Inferior parietal cortex (tissue), 1 donor: ENCODE measurements at regions not wholly inside any gene's neighbourhood (a gene's known extent, or its start where the extent isn't known, plus 50 kb on each side); places are given as distances from the start of the nearest gene placed in this dataset.
"Not testable (repeated sequence)": the region's sequence is repeated elsewhere in the genome, so short reads cannot be mapped to it uniquely, and the experiment has no call there.

ENCODE experiments used
- DNase-seq: peaks from one replicate; pipeline ENCODE4 v3.0.0-alpha.2; 2016; ENCODE audit errors: extremely low spot score

DNA sequence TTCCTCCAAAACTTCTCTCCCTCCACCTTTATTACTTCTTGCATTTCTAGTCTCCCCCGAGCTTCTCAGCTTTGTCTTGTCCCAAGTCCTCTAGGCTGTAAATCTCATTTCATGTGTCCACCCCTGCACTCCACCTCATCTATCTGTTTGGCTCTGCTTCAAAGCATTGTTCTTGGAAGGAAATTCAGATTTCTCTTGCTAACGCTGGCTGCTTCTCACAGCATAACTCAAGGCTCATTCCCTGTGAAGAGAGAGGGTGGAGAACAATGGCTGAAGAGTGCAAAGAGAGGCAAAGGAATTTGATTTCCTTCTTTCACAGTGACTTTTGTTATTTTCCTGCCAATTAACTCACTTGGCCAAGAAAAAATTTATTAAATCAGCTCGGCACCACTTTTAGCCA, 476.5 kb downstream of the TMEM114 start:
- no peak for DNase-seq

DNA sequence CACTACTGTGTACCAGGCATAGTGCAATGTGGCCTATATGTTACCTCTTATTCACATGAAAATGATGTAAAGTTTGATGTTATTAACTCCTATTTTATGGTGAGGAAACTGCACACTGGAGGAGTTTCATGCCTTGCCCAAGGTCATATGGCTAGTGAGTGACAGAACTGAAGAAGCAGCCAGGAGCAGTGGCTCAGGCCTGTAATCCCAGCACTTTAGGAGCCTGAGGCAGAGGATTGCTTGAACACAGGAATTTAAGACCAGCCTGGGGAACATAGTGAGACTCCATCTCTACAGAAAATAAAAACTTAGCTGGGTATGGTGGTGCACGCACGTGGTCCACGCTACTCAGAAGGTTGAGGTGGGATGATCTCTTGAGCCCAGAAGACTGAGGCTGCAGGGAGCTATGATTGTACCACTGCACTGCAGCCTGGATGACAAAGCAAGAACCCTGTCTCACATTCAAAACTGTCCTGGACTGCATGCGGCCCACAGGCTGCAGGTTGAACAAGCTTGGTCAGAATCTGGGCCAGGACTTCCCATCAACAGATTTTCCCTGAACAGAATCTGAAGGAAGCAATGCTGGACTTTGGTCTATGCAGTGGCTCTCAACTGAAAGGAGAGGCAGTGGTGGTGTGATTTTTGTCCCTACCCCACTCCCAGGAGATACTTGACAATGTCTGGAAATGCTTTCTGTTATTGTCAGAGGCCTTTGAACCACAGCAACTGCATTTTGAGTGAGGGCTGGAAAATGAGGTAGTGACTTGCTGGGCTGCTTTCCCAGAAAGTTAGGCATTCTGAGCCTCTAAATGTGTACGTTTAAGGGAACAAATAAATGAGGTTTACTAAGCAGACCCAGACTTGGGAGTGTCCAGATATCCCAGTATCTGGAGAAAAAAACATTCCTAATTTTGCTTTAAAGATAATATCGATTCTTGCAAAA, 479.5 kb downstream of the TMEM114 start:
- DNase-seq, result no peak

DNA sequence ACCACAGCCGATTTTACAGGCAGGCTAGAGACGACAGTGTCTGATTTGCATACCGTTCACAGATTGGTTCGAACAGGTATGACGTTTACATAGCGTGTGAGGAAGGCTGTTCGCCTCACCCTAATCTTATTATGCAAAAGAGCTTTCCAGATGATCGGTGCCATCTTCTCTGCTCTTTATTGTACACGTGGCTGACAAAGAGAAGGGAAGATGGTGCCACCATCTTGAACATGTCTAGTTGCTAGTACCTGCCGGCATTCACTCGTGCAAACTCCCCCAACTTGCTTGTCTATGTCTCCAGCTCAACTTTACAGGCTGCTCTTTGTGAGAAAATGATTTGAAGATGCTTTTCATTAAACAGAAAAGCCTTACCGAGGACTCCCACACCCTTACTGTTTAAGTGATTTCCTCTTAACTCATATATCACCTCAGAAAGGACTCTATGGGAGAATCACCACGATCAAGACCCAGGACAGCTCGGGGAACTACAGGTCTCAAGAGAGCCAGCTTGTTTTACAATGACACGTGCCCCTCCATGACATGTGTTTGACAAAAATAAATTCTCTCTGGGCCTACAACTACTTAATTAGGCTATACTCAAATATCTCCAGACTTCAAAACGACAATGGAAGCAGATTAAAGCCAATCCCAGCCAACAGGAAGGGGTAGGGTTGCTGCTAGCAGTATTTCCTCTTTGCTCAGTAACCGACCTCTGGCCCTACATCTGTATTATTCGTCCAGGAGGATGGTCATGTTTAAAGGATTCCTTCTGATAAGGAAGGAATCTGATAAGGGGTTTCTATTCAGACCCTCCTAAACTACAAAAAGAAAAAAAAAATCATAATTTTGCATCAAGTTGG, 480.6 kb downstream of the TMEM114 start:
- DNase-seq, result peak; percentile 32

DNA sequence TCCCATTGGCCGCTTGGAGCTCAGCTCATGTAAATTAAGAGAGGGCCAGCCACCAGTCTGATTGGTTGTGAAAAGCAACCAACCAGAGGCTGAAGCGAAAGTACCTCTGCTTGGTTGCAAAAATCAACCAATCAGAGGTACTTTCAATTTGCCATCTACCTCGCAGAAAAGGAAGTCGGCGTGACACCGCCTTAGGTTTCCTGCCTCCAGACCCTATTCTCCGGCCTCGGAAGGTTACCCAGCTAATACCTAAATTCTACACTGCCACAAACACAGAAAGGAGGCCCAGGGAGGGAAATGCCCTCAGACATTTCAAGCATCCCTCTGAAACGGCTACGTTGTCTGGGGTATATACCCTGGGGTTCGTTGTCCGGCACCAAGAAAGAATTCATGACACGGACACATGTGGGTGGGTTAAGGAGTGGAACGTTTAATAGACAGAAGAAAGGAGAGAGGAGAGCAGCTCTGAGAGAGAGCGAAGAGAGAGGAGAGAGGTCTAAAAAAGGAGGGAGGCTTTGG, 481.3 kb downstream of the TMEM114 start:
- DNase-seq, result no peak

DNA sequence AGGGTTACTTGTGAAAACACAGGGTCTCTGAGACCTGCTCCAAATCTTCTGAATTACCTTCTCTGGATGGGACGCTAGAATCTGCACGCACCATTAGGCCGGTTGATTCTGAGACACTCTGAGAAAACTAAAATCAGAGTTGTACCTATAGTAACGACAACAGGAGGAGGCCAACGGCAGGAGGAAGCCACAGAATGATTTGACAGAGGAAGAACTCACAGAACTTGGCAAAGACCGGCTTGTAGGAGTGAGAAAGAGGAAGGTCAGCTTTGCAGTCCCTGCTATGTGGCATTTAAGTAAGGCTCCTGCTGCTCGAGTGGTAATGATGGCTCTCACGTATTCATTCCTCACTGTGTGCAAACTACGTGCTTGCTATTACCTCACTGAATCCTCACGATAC, 483.0 kb downstream of the TMEM114 start:
- no peak for DNase-seq

DNA sequence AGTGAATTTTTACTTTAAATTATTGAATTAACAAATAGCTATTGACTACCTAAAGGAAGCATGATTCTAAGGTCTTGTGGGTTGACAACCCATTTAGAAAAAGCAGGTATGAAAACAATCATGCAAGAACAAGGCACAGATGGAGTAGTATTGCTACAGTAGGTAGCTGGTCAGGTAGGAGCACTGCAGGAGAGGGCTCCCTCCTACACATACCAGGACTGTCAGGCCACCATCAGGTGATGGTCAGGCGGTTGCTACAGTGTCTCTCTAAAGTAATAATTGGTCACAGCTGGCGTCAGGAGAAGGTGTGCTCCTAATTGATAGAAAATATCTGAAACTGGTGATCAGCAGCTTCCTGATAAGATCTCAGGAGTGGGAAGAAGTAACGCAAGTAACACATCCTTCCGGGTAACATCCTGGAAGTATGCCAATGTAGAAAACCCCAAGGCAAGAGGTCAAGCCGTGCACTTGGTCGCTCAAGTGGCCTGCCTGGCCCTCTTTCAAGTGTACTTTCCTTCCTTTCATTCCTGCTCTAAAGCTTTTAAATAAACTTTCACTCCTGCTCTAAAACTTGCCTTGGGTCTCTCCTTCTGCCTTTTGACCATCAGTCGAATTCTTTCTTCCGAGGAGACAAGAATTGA, 486.5 kb downstream of the TMEM114 start:
- DNase-seq, result no peak

DNA sequence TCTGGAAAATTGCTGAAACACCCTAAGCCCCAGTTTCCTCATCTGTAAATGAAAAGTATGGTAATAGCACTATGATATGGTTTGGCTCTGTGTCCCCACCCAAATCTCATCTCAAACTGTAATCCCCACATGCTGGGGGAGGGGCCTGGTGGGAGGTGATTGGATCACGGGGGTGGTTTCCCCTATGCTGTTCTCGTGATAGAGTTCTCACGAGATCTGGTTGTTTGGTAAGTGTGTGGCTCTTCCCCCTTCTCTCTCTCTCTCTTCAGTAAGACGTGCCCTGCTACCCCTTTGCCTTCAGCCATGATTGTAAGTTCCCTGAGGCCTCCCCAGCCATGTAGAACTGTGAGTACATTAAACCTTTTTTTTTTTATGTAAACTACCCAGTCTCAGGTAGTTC, 490.7 kb downstream of the TMEM114 start:
- DNase-seq, result no peak

DNA sequence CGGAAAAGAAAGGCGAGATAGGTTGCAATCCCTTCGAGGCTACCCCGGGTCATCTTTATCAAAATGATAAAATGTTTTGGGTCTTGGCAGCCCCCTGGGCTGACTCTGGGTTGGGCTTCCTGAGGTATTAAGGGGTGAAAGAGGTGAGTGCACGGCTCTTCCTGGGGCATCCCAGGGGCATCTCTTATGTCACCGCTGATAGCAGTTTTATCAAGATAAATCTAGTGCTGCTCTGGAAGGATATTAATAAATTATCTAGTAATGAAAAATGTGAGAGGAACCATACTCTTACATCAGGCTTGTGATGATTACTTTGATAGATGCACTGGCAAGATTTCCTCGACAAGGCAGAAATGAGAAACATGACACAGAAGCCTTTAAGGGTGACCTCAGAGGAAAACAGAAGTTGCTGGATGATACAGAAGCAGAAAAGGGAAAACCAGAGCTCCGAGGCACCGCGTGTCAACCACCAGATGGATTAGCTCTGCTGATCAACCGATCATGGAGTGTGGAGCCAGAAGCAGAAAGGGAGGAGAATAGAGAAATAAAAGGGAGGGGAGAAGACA, 491.3 kb downstream of the TMEM114 start:
- no peak for DNase-seq

DNA sequence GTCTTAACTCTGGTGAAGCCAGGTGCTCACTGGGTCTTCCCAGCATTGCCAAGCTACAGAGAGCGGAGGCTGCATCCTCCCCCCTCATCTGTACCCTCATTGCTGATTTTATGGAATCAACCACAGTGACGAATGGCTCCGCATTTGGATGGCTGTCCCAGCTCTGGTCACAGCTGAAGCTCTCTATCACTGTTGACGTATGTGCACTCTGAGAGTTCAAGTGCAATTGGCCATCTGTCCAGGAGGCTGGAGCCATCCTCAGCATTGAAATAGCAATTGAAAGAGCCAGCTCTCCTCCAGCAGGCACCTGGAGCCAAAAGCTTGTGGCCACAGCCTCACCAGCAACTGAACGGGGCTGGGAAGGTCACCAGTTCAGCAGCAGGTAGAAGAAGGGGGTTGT, 494.1 kb downstream of the TMEM114 start:
- no peak for DNase-seq

DNA sequence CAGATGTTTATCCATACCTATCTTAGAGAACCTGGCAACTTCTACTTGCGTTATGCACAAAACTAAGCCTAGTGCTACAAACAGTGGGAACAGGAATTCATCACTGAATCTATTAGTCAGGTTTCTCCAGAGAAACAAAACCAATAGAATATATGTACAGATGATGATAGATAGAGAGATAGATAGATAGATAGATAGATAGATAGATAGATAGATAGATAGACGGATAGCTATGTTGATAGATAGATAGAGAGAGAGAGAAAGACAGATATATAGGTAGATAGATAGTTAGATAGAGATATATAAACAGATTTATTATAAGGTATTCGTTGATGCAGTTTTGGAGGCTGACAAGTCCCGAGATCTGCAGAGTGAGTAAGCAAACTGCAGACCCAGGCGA, 495.6 kb downstream of the TMEM114 start:
- no peak for DNase-seq

DNA sequence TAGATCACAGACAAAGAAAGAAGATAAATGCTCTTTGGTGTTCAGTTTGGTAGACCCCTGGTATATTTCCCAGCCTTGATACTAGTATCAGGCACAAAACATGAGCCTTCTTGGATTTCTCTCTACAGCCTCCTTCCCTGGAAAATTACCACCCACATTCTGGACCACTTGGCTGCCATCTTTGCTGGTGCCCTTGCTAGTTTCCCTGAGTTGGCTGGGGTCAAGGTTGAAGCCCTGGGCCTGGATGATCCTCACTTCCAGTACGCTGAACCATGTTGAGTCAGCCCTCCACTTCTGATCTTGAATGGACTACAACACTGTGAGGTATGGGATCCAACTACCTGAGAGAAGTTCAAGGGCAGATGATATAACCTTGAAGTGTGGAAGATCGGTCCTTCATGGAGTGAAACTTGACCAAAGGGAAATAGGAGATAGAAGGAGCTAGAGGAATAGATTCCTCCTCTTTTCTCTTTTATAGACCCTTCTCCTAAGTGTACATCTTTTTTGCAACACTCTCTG, 501.4 kb downstream of the TMEM114 start:
- no peak for DNase-seq

DNA sequence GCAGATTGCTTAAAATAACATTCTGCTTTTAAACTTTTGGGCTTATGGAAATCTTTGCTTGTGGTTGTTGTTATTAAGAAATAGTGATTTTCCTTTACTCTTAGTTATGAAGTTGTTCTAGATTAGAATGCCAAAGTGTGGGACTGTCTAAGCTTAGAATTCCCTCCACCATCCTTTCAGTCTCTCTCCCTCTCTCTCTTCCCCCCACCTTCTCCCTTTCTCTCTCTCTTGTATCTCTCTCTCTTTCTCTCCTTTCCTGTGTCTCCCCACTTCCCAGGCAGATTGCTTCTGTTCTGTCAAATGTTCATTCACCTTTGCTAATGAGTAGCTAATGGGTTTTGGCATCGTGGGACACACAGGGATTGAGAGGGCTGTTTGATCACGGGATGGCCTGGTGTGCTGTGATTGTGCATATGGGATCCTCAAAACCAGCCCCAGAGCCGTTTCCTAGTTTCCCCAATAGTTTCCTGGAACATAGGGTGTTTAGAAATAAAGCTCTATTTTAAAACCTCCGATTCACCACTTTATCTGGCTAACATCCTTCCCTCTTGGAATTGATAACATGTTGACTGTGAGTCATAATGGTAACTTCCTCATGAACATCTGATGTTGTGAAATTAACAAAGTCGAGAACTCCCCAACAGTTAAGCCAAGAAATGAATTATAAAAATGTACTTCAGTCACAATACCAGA, 502.6 kb downstream of the TMEM114 start:
- DNase-seq, result peak; percentile 29

DNA sequence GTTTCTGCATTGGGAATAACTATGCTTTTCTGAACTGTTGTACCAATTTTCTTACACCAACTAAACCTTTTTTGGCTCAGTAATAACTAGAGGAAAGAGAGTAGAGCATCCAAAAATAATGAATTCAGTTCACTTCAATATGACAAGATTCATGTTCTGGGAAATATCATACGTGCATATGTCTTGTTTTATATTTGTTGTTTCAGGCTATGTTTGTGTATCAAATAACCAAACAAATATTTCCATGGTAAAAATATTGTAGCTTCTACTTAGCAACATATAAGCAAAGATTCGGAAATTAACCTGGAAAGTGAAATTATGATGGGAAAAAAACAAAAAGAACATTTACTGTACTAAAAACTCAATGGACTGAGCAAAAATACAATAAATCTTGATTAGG, 503.2 kb downstream of the TMEM114 start:
- DNase-seq, result no peak

DNA sequence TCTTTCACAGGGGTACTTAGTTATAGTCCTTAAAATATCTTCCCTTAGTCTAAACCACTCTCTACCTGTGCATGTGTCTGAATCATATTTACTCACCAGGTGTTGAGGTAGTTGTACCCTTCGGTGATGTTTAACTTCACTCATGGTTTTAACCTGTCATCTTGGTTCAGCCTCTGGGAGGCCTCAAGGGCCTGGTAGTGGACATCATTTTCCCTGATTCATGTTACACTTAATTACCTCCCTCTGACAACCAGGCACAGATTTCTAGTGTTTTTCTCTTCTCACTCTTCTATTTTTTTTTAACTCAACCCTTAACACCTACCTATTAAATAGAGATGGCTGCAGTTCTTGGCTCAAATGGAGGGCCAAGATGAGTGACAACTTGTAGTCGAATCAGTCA, 505.4 kb downstream of the TMEM114 start:
- DNase-seq, result no peak

DNA sequence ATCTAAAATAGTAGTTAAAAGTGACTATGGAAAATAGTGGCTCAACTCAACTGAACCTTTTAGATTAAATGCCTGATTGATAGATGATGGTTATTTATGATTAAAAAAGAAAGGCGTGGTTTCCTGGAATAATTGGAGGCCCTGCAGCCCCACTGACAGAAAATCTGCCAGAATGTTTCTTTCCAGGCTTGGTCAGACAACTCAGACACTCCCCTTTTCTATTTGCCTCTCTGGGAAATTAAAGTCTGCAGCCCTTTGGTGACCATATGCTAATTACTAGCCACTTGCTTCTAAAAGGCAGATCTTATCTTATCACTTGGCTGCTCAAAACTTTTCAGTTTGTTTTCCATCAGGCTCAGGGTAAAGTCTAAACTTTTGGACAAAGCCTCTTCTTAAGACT, 506.0 kb downstream of the TMEM114 start:
- no peak for DNase-seq

DNA sequence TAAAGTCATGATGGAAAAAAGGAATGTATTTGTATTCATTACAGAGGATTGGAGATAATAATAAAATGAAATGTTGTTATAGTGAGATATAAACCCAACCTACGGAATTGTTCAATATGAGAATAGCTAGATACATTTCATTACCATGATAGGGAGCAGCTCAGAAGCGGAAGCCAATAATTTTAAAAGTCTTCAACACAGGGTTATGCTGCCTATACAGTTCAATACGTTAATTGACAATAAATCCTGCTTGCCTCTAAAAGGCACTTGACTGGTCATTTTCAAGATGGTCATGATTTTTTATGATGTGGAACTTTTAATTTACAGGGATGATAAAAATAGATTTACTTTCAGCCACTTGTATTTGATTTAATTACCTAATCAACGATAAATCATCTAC, 506.8 kb downstream of the TMEM114 start:
- DNase-seq, result no peak

DNA sequence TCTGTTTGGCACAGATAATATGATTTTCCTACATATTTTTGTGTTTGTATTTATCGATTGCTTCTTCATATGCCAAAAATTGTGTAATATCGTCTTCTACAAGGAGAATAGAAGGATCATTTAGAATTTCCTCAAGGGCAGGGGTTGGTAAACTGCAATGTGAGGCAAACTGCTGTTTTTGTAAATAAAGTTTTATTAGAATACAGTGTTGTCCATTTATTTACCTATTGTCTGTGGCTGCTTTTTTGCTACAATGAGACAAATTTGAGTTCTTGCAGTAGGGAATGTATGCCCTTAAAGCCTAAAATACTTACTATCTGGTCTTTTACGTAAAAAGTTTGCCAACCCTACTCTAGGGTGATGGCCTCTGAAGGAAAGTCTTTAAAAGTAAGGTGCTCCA, 509.5 kb downstream of the TMEM114 start:
- DNase-seq, result no peak

DNA sequence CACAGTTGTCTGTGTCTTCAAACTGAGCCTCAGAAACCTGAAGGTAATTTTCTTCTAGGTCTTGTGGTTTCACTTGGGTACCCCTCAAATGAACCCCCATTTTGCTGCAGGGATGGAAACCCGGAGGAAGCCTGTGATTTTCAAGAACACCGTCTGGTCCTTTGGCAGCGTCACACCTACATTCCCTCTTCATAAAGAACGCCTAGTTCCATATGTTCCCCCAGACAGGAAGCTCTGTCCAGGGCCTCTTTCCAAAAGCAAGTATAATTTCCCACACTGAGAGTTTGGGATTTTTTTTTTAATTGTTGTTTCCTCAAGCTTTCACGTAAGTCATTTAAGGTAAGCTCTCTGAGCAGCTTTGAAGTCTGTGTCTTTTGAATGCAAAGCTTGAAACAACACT, 515.0 kb downstream of the TMEM114 start:
- peak; percentile 43 for DNase-seq

DNA sequence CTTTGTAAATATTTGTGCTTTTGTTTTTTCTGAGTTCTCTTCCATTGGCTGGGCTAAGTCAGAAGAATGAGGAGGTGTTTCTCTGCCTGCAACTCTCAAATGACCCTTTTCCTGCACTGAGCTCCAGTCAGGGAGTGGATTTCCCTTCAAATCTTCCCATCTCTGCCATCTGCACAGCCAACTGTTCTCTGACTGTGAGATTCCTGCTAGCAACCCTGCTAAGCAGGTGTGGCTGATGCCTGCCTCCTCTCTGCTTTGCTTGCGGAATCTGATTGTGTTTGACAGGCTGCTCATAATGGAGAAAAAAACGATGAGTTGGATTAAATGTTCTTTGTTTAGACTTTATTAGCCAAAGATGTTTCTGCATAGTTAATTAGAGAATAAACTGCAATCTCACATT, 519.8 kb downstream of the TMEM114 start:
- no peak for DNase-seq

DNA sequence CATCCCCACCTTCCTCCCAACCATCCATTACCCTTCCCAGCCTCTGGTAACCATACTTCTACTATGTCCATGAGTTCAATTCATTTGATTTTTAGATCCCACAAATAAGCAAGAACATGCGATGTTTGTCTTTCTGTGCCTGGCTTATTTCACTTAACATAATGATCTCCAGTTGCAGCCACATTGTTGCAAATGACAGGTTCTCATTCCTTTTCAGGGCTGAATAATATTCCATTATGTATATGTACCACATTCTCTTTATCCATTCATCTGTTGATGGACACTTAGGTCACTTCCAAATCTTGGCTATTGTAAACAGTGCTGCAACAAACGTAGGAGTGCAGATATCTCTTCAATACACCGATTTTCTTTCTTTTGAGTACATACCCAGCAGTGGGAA, 522.1 kb downstream of the TMEM114 start:
- DNase-seq, result not testable (repeated sequence)

DNA sequence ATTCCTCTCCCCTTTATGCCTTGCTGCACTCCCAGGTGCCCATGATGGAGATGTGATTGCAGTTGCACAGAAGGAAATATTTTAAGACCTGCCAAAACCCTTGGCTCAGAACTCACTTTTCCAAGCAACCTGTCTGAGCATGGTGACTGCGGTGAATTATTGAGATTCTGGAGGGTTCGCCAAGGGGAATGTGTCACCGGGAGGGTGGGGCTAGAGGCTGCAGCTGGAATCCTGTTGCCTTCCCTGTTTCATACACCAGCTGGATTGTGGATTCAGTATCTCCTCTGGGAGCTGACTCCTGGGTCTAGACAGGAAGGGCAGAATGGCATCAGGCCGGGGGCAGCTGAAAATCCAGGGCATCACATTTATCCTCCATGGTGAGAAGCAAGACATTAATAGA, 527.2 kb downstream of the TMEM114 start:
- no peak for DNase-seq
